ENCODE measurements at regions not wholly inside any gene's neighbourhood (a gene's known extent, or its start where the extent isn't known, plus 50 kb on each side); places are given as distances from the start of the nearest gene placed in this dataset.

GRCh38 chr5:41670854-41671479 is 160.6 kb upstream of the PLCXD3 start:
- no peak overlapping the region for H3K4me3 ChIP-seq (ENCODE audit: low read depth, low read length)
- DNase-seq (ENCODE audit: low read depth) = no peak

GRCh38 chr5:41670216-41670615 is 159.8 kb upstream of the PLCXD3 start:
- DNase-seq (ENCODE audit: low read depth) = no peak
- H3K4me3 ChIP-seq (ENCODE audit: low read depth, low read length) = no peak overlapping the region

- no peak overlapping the region for H3K4me3 ChIP-seq (ENCODE audit: low read depth, low read length)
- DNase-seq (ENCODE audit: low read depth) = no peak
These were observed 150.9 kb upstream of the PLCXD3 start for GRCh38 chr5:41661254-41661653.

- no peak for DNase-seq (ENCODE audit: low read depth)
- no peak overlapping the region for H3K4me3 ChIP-seq (ENCODE audit: low read depth, low read length)
These were observed 146.2 kb upstream of the PLCXD3 start for GRCh38 chr5:41656597-41656996.

- H3K4me3 ChIP-seq (ENCODE audit: low read depth, low read length) = no peak overlapping the region
- DNase-seq (ENCODE audit: low read depth) = no peak
These were observed 139.7 kb upstream of the PLCXD3 start for GRCh38 chr5:41650131-41650530.

- DNase-seq (ENCODE audit: low read depth) = peak; percentile 67
- H3K4me3 ChIP-seq (ENCODE audit: low read depth, low read length) = no peak overlapping the region
These were observed 139.3 kb upstream of the PLCXD3 start for GRCh38 chr5:41649659-41650058.

- no peak for DNase-seq (ENCODE audit: low read depth)
- no peak overlapping the region for H3K4me3 ChIP-seq (ENCODE audit: low read depth, low read length)
These were observed 138.6 kb upstream of the PLCXD3 start for GRCh38 chr5:41648996-41649395.

GRCh38 chr5:41641621-41642020 is 131.2 kb upstream of the PLCXD3 start:
- no peak for DNase-seq (ENCODE audit: low read depth)
- H3K4me3 ChIP-seq (ENCODE audit: low read depth, low read length) = no peak overlapping the region

- no peak overlapping the region for H3K4me3 ChIP-seq (ENCODE audit: low read depth, low read length)
These were observed 128.3 kb upstream of the PLCXD3 start for GRCh38 chr5:41638685-41639084.

GRCh38 chr5:41637869-41638268 is 127.5 kb upstream of the PLCXD3 start:
- DNase-seq (ENCODE audit: low read depth) = no peak
- no peak overlapping the region for H3K4me3 ChIP-seq (ENCODE audit: low read depth, low read length)

More at GRCh38 chr5:41638685-41639084, 128.3 kb upstream of the PLCXD3 start:
- no peak for DNase-seq (ENCODE audit: low read depth)

GRCh38 chr5:41637424-41637823 is 127.0 kb upstream of the PLCXD3 start:
- no peak overlapping the region for H3K4me3 ChIP-seq (ENCODE audit: low read depth, low read length)
- DNase-seq (ENCODE audit: low read depth) = no peak

GRCh38 chr5:41636605-41637004 is 126.2 kb upstream of the PLCXD3 start:
- DNase-seq (ENCODE audit: low read depth) = no peak
- H3K4me3 ChIP-seq (ENCODE audit: low read depth, low read length) = no peak overlapping the region

GRCh38 chr5:41629897-41630296 is 119.5 kb upstream of the PLCXD3 start:
- H3K4me3 ChIP-seq (ENCODE audit: low read depth, low read length) = no peak overlapping the region
- DNase-seq (ENCODE audit: low read depth) = no peak

- no peak for DNase-seq (ENCODE audit: low read depth)
- H3K4me3 ChIP-seq (ENCODE audit: low read depth, low read length) = no peak overlapping the region
These were observed 115.2 kb upstream of the PLCXD3 start for GRCh38 chr5:41625571-41625970.

- no peak overlapping the region for H3K4me3 ChIP-seq (ENCODE audit: low read depth, low read length)
- no peak for DNase-seq (ENCODE audit: low read depth)
These were observed 111.0 kb upstream of the PLCXD3 start for GRCh38 chr5:41621420-41621819.

- no peak for DNase-seq (ENCODE audit: low read depth)
- H3K4me3 ChIP-seq (ENCODE audit: low read depth, low read length) = no peak overlapping the region
These were observed 107.6 kb upstream of the PLCXD3 start for GRCh38 chr5:41617843-41618515.

- H3K4me3 ChIP-seq (ENCODE audit: low read depth, low read length) = no peak overlapping the region
- no peak for DNase-seq (ENCODE audit: low read depth)
These were observed 100.0 kb upstream of the PLCXD3 start for GRCh38 chr5:41610386-41610785.

- no peak overlapping the region for H3K4me3 ChIP-seq (ENCODE audit: low read depth, low read length)
- DNase-seq (ENCODE audit: low read depth) = no peak
These were observed 90.3 kb upstream of the PLCXD3 start for GRCh38 chr5:41600731-41601130.

GRCh38 chr5:41598011-41598410 is 87.6 kb upstream of the PLCXD3 start:
- DNase-seq (ENCODE audit: low read depth) = no peak

GRCh38 chr5:41587668-41588067 is 77.3 kb upstream of the PLCXD3 start:
- no peak for DNase-seq (ENCODE audit: low read depth)
- no peak overlapping the region for H3K4me3 ChIP-seq (ENCODE audit: low read depth, low read length)

More at GRCh38 chr5:41598011-41598410, 87.6 kb upstream of the PLCXD3 start:
- H3K4me3 ChIP-seq (ENCODE audit: low read depth, low read length) = no peak overlapping the region

- no peak overlapping the region for H3K4me3 ChIP-seq (ENCODE audit: low read depth, low read length)
- no peak for DNase-seq (ENCODE audit: low read depth)
These were observed 64.8 kb upstream of the PLCXD3 start for GRCh38 chr5:41575110-41575779.
